Epithelial cell of esophagus (primary cell): ENCODE measurements at regions not wholly inside any gene's neighbourhood (a gene's known extent, or its start where the extent isn't known, plus 50 kb on each side); places are given as distances from the start of the nearest gene placed in this dataset.

Experiments
- DNase-seq: peaks from one replicate; pipeline ENCODE4 v3.0.0; 2010; ENCODE audit warnings: low read depth
- H3K4me3 ChIP-seq: 2 replicates; pipeline ENCODE4 v1.5.1; 2011; ENCODE audit warnings: mild to moderate bottlenecking, low read length, control low read depth
- TF ChIP-seq, protein P1 (sequence below): IDR thresholded peaks from 2 replicates; pipeline ENCODE4 v1.5.1; 2011; ENCODE audit warnings: low read depth, mild to moderate bottlenecking, low read length, control low read depth, inconsistent platforms; ENCODE audit not compliant: insufficient read depth; ENCODE audit errors: missing control alignments

DNA sequence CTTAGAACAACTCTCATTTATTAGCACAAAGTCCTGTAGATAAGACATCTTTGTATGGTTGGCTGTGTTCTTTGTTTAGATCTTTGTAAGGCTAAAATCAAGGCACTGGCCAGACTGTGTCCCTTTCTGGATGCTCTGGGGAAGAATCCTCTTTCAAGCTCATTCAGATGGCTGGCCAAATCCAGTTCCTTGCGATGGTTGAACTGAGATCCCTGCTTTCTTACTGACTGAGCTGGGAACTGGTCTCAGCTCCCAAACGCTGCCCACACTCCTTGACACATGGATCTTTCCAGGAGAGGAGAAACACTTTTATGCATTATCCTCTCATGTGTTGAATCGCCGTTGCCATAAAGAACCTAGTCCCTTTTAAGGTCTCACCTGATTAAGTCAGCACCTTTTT, 586.5 kb upstream of the IGFBP3 start:
- no peak for DNase-seq
- no peak overlapping the region for H3K4me3 ChIP-seq
- TF ChIP-seq, protein P1, sequence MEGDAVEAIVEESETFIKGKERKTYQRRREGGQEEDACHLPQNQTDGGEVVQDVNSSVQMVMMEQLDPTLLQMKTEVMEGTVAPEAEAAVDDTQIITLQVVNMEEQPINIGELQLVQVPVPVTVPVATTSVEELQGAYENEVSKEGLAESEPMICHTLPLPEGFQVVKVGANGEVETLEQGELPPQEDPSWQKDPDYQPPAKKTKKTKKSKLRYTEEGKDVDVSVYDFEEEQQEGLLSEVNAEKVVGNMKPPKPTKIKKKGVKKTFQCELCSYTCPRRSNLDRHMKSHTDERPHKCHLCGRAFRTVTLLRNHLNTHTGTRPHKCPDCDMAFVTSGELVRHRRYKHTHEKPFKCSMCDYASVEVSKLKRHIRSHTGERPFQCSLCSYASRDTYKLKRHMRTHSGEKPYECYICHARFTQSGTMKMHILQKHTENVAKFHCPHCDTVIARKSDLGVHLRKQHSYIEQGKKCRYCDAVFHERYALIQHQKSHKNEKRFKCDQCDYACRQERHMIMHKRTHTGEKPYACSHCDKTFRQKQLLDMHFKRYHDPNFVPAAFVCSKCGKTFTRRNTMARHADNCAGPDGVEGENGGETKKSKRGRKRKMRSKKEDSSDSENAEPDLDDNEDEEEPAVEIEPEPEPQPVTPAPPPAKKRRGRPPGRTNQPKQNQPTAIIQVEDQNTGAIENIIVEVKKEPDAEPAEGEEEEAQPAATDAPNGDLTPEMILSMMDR: no peak

DNA sequence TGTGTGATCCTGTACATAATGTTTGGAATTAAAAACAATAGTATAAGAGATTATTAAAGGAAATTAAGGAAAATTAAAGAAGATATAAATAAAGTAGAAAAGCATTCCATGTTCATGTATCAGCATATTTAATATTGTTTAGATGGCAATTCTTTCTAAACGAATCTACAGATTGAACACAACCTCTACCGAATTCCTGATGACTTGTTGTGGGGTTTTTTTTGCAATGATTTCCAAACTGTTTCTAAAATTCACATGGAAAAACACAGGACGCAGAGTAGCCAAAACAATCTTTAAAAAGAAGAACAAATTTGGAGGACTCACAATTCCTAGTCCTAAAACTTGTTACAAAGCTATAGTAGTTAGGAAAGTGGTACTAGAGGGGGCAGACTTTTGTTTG, 573.4 kb upstream of the IGFBP3 start:
- H3K4me3 ChIP-seq: no peak overlapping the region
- TF ChIP-seq, protein P1: no peak
- no peak for DNase-seq

DNA sequence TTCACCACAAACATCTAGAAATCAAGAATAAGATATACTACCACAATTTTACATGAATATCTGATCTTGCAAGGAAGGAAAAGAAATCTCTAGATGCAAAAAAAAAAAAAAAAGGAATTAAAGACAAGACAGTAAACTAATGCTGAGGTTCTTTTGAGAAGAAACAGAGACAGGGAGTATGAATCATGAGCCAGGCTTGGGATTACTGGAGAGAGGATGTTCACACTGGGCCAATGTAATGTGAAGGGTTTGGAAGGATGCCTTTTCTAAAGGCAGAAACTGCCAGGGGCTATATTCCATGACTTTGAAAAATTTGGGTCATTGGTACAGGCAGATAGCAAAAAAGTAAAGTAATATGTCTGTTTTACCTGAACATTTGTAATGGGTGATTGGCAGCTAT, 573.0 kb upstream of the IGFBP3 start:
- TF ChIP-seq, protein P1: no peak
- peak; percentile 24 for DNase-seq
- no peak overlapping the region for H3K4me3 ChIP-seq

DNA sequence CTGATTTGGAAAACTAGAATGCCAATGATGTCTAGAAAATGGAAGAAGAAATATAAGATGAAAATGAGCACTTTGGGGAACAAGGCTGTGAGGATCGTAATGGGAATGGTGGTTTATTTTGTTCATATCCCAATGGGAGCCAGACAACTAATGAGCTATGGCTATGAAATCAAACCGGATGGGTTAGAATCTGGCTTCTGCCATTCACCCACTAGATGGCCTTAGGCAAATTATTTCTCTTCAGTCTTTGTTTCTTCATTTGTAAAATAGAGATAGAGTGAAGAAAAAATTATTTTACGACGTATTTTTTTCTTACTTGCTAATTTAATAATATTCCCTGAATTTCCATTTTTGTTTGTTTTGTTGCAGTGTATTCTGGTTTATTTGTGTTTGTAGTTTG, 572.1 kb upstream of the IGFBP3 start:
- TF ChIP-seq, protein P1: no peak
- H3K4me3 ChIP-seq: no peak overlapping the region
- peak; percentile 10 for DNase-seq

DNA sequence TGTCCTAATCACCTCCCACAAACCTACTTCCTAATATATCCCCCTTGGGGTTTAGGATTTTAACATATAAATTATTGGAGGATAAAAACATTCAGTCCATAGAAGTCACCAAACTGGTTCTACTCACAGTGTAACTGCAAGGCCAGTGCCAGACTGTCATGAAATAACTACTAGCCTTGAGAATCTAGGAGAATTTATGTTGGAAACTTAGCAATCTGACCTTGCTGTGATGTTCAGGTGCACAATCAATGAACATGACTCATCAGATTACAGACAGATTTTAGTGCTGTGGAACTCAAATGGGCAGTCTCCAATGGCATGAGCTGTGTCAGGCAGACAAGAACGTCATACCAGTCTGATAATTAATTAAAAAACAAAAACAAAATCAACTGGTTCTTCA, 571.4 kb upstream of the IGFBP3 start:
- no peak overlapping the region for H3K4me3 ChIP-seq
- DNase-seq: peak; percentile 40
- TF ChIP-seq, protein P1: no peak

DNA sequence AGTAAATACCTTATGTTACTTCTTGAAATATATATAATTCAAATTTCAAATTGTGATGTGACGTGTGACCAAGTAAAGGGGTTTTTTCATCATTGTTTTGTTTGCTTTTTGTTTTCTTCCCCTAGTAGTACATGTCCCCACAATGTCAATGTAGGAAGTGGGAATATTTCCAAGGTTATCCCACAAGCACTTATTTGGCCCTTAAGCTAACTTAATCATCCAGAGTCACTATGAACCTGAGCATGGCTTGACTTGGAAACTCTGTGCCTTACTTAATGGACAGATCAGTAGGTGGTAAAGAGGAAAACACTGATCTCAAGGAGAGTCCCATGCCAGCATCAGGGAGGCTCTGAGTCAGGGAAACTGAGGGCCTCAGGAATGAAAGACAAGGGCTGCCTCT, 569.3 kb upstream of the IGFBP3 start:
- no peak overlapping the region for H3K4me3 ChIP-seq
- TF ChIP-seq, protein P1: no peak

DNA sequence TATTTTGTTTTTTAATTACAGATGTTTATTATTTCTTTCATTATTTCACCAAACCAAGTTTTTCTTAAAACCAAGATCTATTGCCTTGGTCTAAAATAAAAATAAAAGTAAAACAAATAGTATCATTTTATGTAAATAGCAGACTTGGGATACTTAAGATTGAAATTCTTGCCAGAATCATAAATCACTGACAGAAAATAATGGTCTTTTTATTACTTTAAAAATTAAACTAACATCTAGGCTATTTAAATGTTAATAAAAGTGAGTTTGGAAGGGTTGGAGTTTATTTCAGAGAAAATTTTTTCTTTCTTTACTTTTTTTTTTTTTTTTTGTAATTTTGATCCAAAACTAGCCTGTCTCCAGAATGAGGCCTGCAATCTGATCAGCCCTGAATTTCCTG, 568.0 kb upstream of the IGFBP3 start:
- TF ChIP-seq, protein P1: no peak
- H3K4me3 ChIP-seq: no peak overlapping the region
- DNase-seq: no peak

More for the DNA sequence above, 569.3 kb upstream of the IGFBP3 start:
- DNase-seq: no peak
